Right lobe of liver (tissue), 4 donors: ENCODE measurements at regions not wholly inside any gene's neighbourhood (a gene's known extent, or its start where the extent isn't known, plus 50 kb on each side); places are given as distances from the start of the nearest gene placed in this dataset.

Source experiments
- CTCF ChIP-seq, 4 donors: fragments of 200-600 bp in 3 of 4; fragments of 450-650 bp in 1 of 4; IDR thresholded peaks; one replicate each; pipeline versions ENCODE4 v1.5.1 to v1.8.0; 2016 to 2022; ENCODE audit warnings: antibody characterized with exemption in 4 of 4, mild to moderate bottlenecking in 2 of 4
- POLR2A ChIP-seq: fragments of 450-650 bp; IDR thresholded peaks from one replicate; pipeline ENCODE4 v1.6.1; 2017; ENCODE audit warnings: antibody characterized with exemption, mild to moderate bottlenecking
- donor health status: DM: no; HTN: no; CAD: no.
- donor health status: DM: no; HTN: no; CAD: no.
- donor health status: DM: no; HTN: yes; CAD: no.

DNA sequence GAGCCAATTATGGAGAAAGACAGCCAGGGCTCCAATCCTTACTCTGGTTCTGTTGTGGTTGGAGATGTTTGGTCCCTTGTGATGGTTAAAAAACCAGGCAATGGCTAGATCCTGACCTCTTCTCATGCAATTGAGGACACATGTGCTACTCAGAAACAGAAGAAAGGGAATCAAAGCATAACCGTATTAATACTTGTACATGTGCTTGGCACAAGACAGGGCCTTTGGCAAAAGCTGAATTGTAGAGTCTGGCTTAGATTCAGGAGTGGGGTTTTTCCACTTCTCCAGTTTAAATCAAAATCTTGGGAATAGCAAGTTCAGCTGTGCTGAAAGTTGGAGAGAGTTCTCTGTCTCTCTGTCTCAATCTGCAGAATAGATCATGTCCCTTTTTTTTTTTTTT lies 80.1 kb upstream of the E2F8 start:
- no peak for TF ChIP-seq CTCF (IDR thresholded peaks at IDR 0.05)
- no peak for TF ChIP-seq POLR2A
